HG02970 (cell line): ENCODE measurements at regions not wholly inside any gene's neighbourhood (a gene's known extent, or its start where the extent isn't known, plus 50 kb on each side); places are given as distances from the start of the nearest gene placed in this dataset.

ENCODE experiments used
- ATAC-seq: cut with Tn5 transposase; IDR thresholded peaks from one replicate; pipeline ENCODE4 v1.9.1; 2021; ENCODE audit warnings: mild to moderate bottlenecking, moderate library complexity, moderate number of reproducible peaks; ENCODE audit not compliant: unreplicated experiment, low FRiP score

GRCh38 chr5:159385536-159385935, 55.2 kb upstream of the IL12B start:
- ATAC-seq = no peak

GRCh38 chr5:159386028-159386711, 55.9 kb upstream of the IL12B start:
- ATAC-seq = no peak

GRCh38 chr5:159392871-159393270, 62.6 kb upstream of the IL12B start:
- no peak for ATAC-seq

GRCh38 chr5:159393854-159394274, 63.6 kb upstream of the IL12B start:
- no peak for ATAC-seq

GRCh38 chr5:159395202-159395601, 64.9 kb upstream of the IL12B start:
- no peak for ATAC-seq

GRCh38 chr5:159398936-159399335, 68.6 kb upstream of the IL12B start:
- no peak for ATAC-seq

- no peak for ATAC-seq
Measured at GRCh38 chr5:159400476-159400875, 70.2 kb upstream of the IL12B start.

- ATAC-seq = no peak
Measured at GRCh38 chr5:159402311-159402710, 72.0 kb upstream of the IL12B start.

- no peak for ATAC-seq
Measured at GRCh38 chr5:159402856-159403255, 72.6 kb upstream of the IL12B start.

GRCh38 chr5:159403906-159404681, 73.8 kb upstream of the IL12B start:
- ATAC-seq = no peak

GRCh38 chr5:159405611-159406031, 75.3 kb upstream of the IL12B start:
- peak; percentile 56 for ATAC-seq

GRCh38 chr5:159406571-159406970, 76.3 kb upstream of the IL12B start:
- no peak for ATAC-seq

- ATAC-seq = peak; percentile 59
Measured at GRCh38 chr5:159409801-159410200, 79.5 kb upstream of the IL12B start.

GRCh38 chr5:159410480-159410879, 80.2 kb upstream of the IL12B start:
- ATAC-seq = no peak

GRCh38 chr5:159411115-159411514, 80.8 kb upstream of the IL12B start:
- ATAC-seq = no peak

- ATAC-seq = no peak
Measured at GRCh38 chr5:159412284-159413046, 82.2 kb upstream of the IL12B start.

- no peak for ATAC-seq
Measured at GRCh38 chr5:159414021-159414420, 83.7 kb upstream of the IL12B start.

- no peak for ATAC-seq
Measured at GRCh38 chr5:159415301-159415937, 85.1 kb upstream of the IL12B start.

GRCh38 chr5:159416438-159416837, 86.2 kb upstream of the IL12B start:
- ATAC-seq = no peak

- ATAC-seq = no peak
Measured at GRCh38 chr5:159417170-159417569, 86.9 kb upstream of the IL12B start.

GRCh38 chr5:159419576-159419975, 89.3 kb upstream of the IL12B start:
- ATAC-seq = no peak
